HFFc6 (cell line): ENCODE measurements at regions not wholly inside any gene's neighbourhood (a gene's known extent, or its start where the extent isn't known, plus 50 kb on each side); places are given as distances from the start of the nearest gene placed in this dataset.
A peak's percentile ranks its signal among the peaks of the same experiment; 100 is the strongest.

Source experiments
- DNase-seq: peaks from one replicate; pipeline ENCODE4 v3.0.0-alpha.2; 2018
- H3K27ac Mint-ChIP-seq: 2 replicates; pipeline ENCODE4 v1.8.0; 2020; ENCODE audit warnings: mild to moderate bottlenecking, mixed read lengths
- H3K27me3 Mint-ChIP-seq: 2 replicates; pipeline ENCODE4 v1.8.0; 2021; ENCODE audit warnings: mild to moderate bottlenecking, moderate library complexity, mixed read lengths; ENCODE audit not compliant: insufficient read depth
- H3K36me3 Mint-ChIP-seq: 2 replicates; pipeline ENCODE4 v1.8.0; 2021; ENCODE audit warnings: low read depth, mixed read lengths
- H3K4me1 Mint-ChIP-seq: 2 replicates; pipeline ENCODE4 v1.8.0; 2020; ENCODE audit warnings: low read depth, mixed read lengths
- H3K4me3 Mint-ChIP-seq: 2 replicates; pipeline ENCODE4 v1.8.0; 2020; ENCODE audit warnings: mild to moderate bottlenecking, moderate library complexity, mixed read lengths
- H3K9me3 Mint-ChIP-seq: 2 replicates; pipeline ENCODE4 v1.8.0; 2020; ENCODE audit warnings: mild to moderate bottlenecking, mixed read lengths
- TF ChIP-seq, protein P1 (sequence below): fragments of 200-600 bp; sonication (generic); IDR thresholded peaks from 2 replicates; pipeline ENCODE4 v1.5.0; 2021; ENCODE audit warnings: antibody characterized with exemption, mild to moderate bottlenecking

DNA sequence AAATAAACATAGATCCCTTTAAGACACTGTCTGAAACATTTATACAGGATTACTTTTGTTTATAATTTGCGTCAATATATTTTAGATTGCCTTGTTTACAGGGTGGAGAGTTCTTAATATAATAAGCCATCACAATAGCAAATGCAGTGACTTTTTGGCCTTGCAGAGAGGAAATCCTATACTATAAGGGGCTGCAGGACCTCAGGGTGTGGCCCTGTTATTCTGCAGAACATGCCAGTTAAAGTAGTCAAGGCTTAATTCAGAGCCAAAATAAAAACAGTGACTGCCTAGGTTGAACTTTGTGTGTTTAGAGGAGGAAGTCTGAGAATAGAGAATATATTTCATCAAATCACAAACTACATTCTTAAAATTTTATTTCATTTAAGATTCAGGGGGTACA lies 381.6 kb downstream of the DUSP6 start:
- Mint-ChIP-seq H3K4me1 (peaks cover 7% of the 10 kb centered on the region; the same call in 1 of the 2 replicates), H3K36me3 (no peaks in the 10 kb centered on the region), H3K27me3 (no peaks in the 10 kb centered on the region), H3K9me3 (no peaks in the 10 kb centered on the region), H3K27ac (no peak overlapping the region), H3K4me3 (no peak overlapping the region)
- DNase-seq, result no peak
- TF ChIP-seq, protein P1, sequence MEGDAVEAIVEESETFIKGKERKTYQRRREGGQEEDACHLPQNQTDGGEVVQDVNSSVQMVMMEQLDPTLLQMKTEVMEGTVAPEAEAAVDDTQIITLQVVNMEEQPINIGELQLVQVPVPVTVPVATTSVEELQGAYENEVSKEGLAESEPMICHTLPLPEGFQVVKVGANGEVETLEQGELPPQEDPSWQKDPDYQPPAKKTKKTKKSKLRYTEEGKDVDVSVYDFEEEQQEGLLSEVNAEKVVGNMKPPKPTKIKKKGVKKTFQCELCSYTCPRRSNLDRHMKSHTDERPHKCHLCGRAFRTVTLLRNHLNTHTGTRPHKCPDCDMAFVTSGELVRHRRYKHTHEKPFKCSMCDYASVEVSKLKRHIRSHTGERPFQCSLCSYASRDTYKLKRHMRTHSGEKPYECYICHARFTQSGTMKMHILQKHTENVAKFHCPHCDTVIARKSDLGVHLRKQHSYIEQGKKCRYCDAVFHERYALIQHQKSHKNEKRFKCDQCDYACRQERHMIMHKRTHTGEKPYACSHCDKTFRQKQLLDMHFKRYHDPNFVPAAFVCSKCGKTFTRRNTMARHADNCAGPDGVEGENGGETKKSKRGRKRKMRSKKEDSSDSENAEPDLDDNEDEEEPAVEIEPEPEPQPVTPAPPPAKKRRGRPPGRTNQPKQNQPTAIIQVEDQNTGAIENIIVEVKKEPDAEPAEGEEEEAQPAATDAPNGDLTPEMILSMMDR, result no peak

DNA sequence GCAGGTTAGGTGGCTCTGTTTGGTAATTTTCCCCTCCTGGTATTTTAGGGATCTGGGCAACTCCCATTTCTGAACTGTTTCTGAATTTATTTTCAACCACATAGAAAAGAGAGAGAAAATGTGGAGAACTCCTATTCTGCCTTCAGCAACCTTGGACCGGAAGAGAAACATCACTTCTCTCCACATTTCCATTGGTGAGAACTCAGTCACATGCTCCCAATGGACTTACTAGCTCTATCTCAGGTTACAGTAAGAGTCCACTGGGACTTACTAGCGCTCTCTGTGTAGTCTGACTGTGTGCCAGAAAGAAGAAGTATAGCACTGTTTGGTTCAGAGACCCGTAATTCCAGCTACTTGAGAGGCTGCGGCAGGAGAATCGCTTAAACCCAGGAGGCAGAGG lies 383.2 kb downstream of the DUSP6 start:
- H3K9me3 Mint-ChIP-seq, result no peaks in the 10 kb centered on the region
- no peaks in the 10 kb centered on the region for H3K36me3 Mint-ChIP-seq
- no peak overlapping the region for H3K4me3 Mint-ChIP-seq
- H3K27me3 Mint-ChIP-seq, result no peaks in the 10 kb centered on the region
- no peak overlapping the region for H3K27ac Mint-ChIP-seq
- TF ChIP-seq, protein P1, result no peak
- H3K4me1 Mint-ChIP-seq, result peaks cover 13% of the 10 kb centered on the region; the same call in 1 of the 2 replicates
- DNase-seq, result no peak

DNA sequence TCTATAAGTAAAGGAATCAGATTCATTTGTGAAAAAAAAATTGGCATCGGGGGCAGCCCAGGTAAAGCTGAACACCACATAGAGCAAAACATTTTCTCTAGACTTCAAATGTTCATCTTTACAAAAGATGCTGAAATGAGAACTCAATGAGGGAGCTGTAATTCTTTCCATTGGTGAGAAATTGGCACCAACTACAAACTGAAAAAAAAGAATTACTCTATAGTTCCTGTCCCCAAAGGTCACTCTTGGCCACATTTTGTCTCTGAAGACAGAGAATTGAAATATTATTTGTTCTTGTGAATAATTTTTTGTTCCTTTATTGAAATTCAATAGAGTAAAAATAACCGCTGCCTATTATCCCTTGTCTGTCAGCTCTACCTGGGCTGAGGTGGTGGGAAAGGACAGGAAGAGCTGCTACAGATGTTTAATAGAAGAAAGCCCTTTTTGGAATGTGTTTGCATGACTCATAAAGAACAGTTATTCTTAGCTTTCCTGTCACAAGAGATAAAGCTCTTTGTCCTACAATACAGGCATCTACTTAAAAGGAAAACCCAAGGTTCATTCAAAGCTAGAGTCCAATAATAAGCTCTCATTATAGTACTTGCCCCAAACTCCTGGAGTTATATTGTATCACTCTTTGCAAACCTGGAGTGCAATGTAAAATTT lies 380.1 kb upstream of the KITLG start:
- no peak overlapping the region for H3K27ac Mint-ChIP-seq
- no peaks in the 10 kb centered on the region for H3K36me3 Mint-ChIP-seq
- H3K4me1 Mint-ChIP-seq, result peaks cover 25% of the 10 kb centered on the region
- peak; percentile 41 for DNase-seq
- TF ChIP-seq, protein P1, result no peak
- no peaks in the 10 kb centered on the region for H3K9me3 Mint-ChIP-seq
- H3K27me3 Mint-ChIP-seq, result no peaks in the 10 kb centered on the region
- no peak overlapping the region for H3K4me3 Mint-ChIP-seq

DNA sequence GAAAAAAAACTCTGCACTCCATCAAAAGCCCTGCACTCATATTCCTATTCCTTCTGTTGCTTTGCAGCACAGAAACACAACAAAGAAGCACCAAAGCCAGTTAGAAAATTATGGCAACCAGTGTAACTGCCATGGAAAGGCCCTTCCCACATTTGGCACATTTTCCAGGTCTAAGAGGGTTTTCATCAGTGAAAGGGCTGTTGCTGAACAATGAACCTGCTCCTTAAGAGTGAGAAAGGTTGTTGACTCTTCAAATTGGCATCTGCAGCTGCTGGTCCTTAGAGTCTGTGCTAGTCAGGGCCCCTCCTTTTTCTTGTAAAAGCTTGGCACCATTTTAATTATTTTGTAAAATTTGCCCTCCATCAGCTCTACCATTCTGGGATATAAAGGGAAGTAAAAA lies 378.7 kb upstream of the KITLG start:
- TF ChIP-seq, protein P1, result no peak
- Mint-ChIP-seq H3K27ac (no peak overlapping the region), H3K4me3 (no peak overlapping the region), H3K27me3 (no peaks in the 10 kb centered on the region), H3K9me3 (no peaks in the 10 kb centered on the region), H3K36me3 (no peaks in the 10 kb centered on the region), H3K4me1 (peaks cover 23% of the 10 kb centered on the region)
- DNase-seq, result no peak

DNA sequence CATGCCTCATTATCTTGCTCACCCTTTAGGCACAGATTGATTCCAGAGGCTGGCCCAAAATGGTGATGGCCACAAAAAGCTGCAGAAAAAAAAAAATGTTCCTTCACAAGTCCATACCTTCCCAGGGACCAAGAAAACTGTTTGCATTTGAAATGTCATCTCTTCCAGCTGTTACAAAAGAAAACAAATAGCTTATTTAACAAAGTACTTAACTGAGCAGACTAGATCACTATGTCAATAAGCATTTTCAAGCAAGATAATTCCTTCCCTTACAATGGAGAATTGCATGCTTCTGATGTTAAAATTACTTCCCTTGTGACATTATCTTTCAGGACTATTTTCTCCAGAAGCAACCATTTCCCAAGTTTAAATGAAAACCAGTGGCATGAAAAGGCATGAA lies 377.9 kb upstream of the KITLG start:
- no peak overlapping the region for H3K27ac Mint-ChIP-seq
- no peaks in the 10 kb centered on the region for H3K9me3 Mint-ChIP-seq
- TF ChIP-seq, protein P1, result no peak
- no peak overlapping the region for H3K4me3 Mint-ChIP-seq
- H3K4me1 Mint-ChIP-seq, result peaks cover 26% of the 10 kb centered on the region
- no peaks in the 10 kb centered on the region for H3K36me3 Mint-ChIP-seq
- no peak for DNase-seq
- H3K27me3 Mint-ChIP-seq, result no peaks in the 10 kb centered on the region

DNA sequence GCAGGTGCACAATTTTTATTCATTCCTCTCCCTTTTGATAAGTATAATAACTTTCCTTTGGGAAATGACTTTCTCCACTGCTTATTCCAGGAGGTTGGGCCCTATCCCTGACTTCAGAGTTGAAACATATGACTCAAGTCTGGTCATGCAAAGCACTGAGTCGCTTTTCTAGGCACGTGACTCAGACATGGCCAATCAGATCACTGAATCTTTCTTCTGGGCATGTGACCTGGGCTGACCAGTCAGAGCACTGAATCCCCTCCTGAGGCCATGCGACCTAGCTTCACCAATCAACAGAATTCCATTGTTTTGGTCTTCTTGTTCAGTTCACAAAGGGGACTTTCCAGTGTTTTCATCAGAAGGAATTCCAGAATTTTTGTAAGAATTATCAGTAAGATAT lies 377.1 kb upstream of the KITLG start:
- Mint-ChIP-seq H3K9me3 (no peaks in the 10 kb centered on the region), H3K36me3 (no peaks in the 10 kb centered on the region), H3K4me1 (peaks cover 34% of the 10 kb centered on the region), H3K27ac (no peak overlapping the region), H3K27me3 (no peaks in the 10 kb centered on the region), H3K4me3 (no peak overlapping the region)
- DNase-seq, result peak; percentile 16
- TF ChIP-seq, protein P1, result no peak
